SHP77 (cell line): ENCODE measurements at regions not wholly inside any gene's neighbourhood (a gene's known extent, or its start where the extent isn't known, plus 50 kb on each side); places are given as distances from the start of the nearest gene placed in this dataset.
"Not testable (repeated sequence)": the region's sequence is repeated elsewhere in the genome, so short reads cannot be mapped to it uniquely, and the experiment has no call there.

Source experiments
- DNase-seq, 2 experiments: peaks; one replicate each; lab custom pipeline; 2025; lab: John Stamatoyannopoulos, UW

- no peak for DNase-seq
Observed at GRCh38 chr22:48736593-48737460, 1090.8 kb downstream of the BRD1 start.

- DNase-seq: no peak
Observed at GRCh38 chr22:48734961-48735360, 1092.7 kb downstream of the BRD1 start.

- DNase-seq: no peak
Observed at GRCh38 chr22:48734359-48734758, 1093.3 kb downstream of the BRD1 start.

GRCh38 chr22:48729499-48730171 is 1098.0 kb downstream of the BRD1 start:
- DNase-seq: no peak

- no peak for DNase-seq
Observed at GRCh38 chr22:48727454-48728058, 1100.1 kb downstream of the BRD1 start.

GRCh38 chr22:48724899-48725298 is 1102.8 kb downstream of the BRD1 start:
- DNase-seq: no peak

GRCh38 chr22:48722661-48723060 is 1105.0 kb downstream of the BRD1 start:
- DNase-seq: no peak

- no peak for DNase-seq
Observed at GRCh38 chr22:48721395-48721669, 1106.3 kb downstream of the BRD1 start.

GRCh38 chr22:48720662-48721394 is 1106.8 kb downstream of the BRD1 start:
- no peak for DNase-seq

- peak in 1 of 2 experiments; percentile 7 for DNase-seq
Observed at GRCh38 chr22:48719978-48720661, 1107.6 kb downstream of the BRD1 start.

GRCh38 chr22:48718818-48719500 is 1108.7 kb downstream of the BRD1 start:
- no peak for DNase-seq

- no peak for DNase-seq
Observed at GRCh38 chr22:48717883-48718817, 1109.5 kb downstream of the BRD1 start.

- no peak for DNase-seq
Observed at GRCh38 chr22:48717076-48717810, 1110.4 kb downstream of the BRD1 start.

- not testable (repeated sequence) for DNase-seq
Observed at GRCh38 chr22:48716154-48716553, 1111.5 kb downstream of the BRD1 start.

GRCh38 chr22:48715511-48715910 is 1112.2 kb downstream of the BRD1 start:
- no peak for DNase-seq

- no peak for DNase-seq
Observed at GRCh38 chr22:48714231-48714630, 1113.4 kb downstream of the BRD1 start.

- DNase-seq: no peak
Observed at GRCh38 chr22:48713272-48714205, 1114.1 kb downstream of the BRD1 start.

GRCh38 chr22:48712558-48713271 is 1115.0 kb downstream of the BRD1 start:
- no peak for DNase-seq
